NCI-H226 (cell line): ENCODE measurements at regions not wholly inside any gene's neighbourhood (a gene's known extent, or its start where the extent isn't known, plus 50 kb on each side); places are given as distances from the start of the nearest gene placed in this dataset.

Experiments
- DNase-seq: peaks from one replicate; pipeline ENCODE4 v3.0.0-alpha.2; 2015

GRCh38 chr6:167442796-167443680, 118.2 kb downstream of the TTLL2 start:
- no peak for DNase-seq

GRCh38 chr6:167444602-167445346, 119.9 kb downstream of the TTLL2 start:
- DNase-seq, result no peak

- DNase-seq, result no peak
Observed at GRCh38 chr6:167445568-167445967, 120.7 kb downstream of the TTLL2 start.

- DNase-seq, result no peak
Observed at GRCh38 chr6:167446046-167446445, 121.2 kb downstream of the TTLL2 start.

- no peak for DNase-seq
Observed at GRCh38 chr6:167446971-167447370, 122.1 kb downstream of the TTLL2 start.

GRCh38 chr6:167448378-167448777, 123.5 kb downstream of the TTLL2 start:
- DNase-seq, result no peak

- no peak for DNase-seq
Observed at GRCh38 chr6:167449094-167449861, 124.4 kb downstream of the TTLL2 start.

- DNase-seq, result no peak
Observed at GRCh38 chr6:167450626-167451025, 125.7 kb downstream of the TTLL2 start.

GRCh38 chr6:167452338-167453081, 127.6 kb downstream of the TTLL2 start:
- DNase-seq, result no peak

- DNase-seq, result no peak
Observed at GRCh38 chr6:167453082-167453446, 128.2 kb downstream of the TTLL2 start.

GRCh38 chr6:167454003-167454402, 129.1 kb downstream of the TTLL2 start:
- no peak for DNase-seq

GRCh38 chr6:167455371-167455770, 130.5 kb downstream of the TTLL2 start:
- DNase-seq, result no peak

- DNase-seq, result no peak
Observed at GRCh38 chr6:167462514-167463312, 137.8 kb downstream of the TTLL2 start.

GRCh38 chr6:167464177-167464576, 139.3 kb downstream of the TTLL2 start:
- DNase-seq, result no peak

- DNase-seq, result no peak
Observed at GRCh38 chr6:167465482-167465881, 140.6 kb downstream of the TTLL2 start.

GRCh38 chr6:167467282-167467681, 142.4 kb downstream of the TTLL2 start:
- DNase-seq, result no peak

- DNase-seq, result no peak
Observed at GRCh38 chr6:167467793-167468431, 143.0 kb downstream of the TTLL2 start.

- DNase-seq, result no peak
Observed at GRCh38 chr6:167469101-167469500, 144.2 kb downstream of the TTLL2 start.

GRCh38 chr6:167469672-167470071, 144.8 kb downstream of the TTLL2 start:
- DNase-seq, result no peak

GRCh38 chr6:167470101-167470835, 145.4 kb downstream of the TTLL2 start:
- no peak for DNase-seq
